ENCODE measurements at regions not wholly inside any gene's neighbourhood (a gene's known extent, or its start where the extent isn't known, plus 50 kb on each side); places are given as distances from the start of the nearest gene placed in this dataset.
"Not testable (repeated sequence)": the region's sequence is repeated elsewhere in the genome, so short reads cannot be mapped to it uniquely, and the experiment has no call there.

DNA sequence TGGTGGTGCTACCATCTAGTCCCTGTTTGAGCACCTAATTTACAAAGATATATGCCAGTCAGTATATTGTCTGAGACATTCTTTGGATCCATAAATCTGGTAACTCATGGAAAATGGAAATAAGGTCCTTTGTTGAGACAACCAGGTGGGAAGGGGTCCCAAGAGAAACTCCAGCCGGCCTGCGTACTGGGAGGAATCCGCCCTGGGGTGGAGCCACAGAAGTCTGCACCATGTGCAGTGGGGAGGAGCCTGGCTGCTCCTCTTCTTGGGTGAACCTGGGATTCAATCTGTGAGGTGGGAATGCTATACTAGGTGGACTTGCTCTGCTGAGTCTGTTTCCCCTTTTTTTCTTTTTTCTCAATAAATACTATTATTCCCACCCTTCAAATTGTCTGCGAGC is 339.2 kb upstream of the TNRC6C start:
- Histone ChIP-seq H3K36me3 (ENCODE audit: control insufficient read depth in 1 of 2, insufficient read depth in 2 of 2, low read length in 1 of 2) (no peaks in the 10 kb centered on the region), H3K27ac (ENCODE audit: low read depth in 1 of 2, low read length in 2 of 2) (no peak overlapping the region), H3K27me3 (ENCODE audit: control insufficient read depth in 1 of 2, insufficient read depth in 2 of 2, low read length in 1 of 2) (no peaks in the 10 kb centered on the region), H3K9me3 (ENCODE audit: control insufficient read depth, low read length) (no peaks in the 10 kb centered on the region), H3K4me1 (ENCODE audit: control insufficient read depth in 1 of 2, insufficient read depth in 2 of 2, low read length in 2 of 2) (no peaks in the 10 kb centered on the region), H3K4me3 (ENCODE audit: low read length in 2 of 2) (no peak overlapping the region)
- WGBS, 2 donors = 94 to 95% methylated on average over 4 of the region's 4 CpGs
- no peak for ATAC-seq (ENCODE audit: low FRiP score)
- DNase-seq = peak; percentile 19 to 34
- intact Hi-C loops (cut with DNase I) = no loop called here

DNA sequence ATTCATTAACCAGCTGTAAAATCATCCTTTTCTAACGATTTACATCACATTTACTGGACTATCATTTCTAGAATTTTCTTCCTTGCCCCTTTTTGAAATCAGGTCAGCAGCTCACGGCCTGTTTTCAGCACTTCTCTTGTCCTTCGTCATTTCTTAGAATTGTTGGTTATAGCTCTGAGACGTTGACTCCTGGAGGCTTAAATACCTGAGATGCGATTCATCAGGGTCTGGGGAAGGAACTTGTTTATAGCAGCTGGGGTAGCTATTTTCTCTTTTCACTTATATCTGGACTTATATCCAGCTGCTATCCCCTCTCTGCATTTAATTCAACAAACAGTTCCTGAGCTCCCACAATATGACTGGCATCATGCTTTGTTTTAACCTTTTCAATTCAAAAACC is 338.7 kb upstream of the TNRC6C start:
- DNase-seq = no peak
- H3K36me3 ChIP-seq (ENCODE audit: control insufficient read depth in 1 of 2, insufficient read depth in 2 of 2, low read length in 1 of 2) = no peaks in the 10 kb centered on the region
- no peaks in the 10 kb centered on the region for H3K27me3 ChIP-seq (ENCODE audit: control insufficient read depth in 1 of 2, insufficient read depth in 2 of 2, low read length in 1 of 2)
- H3K9me3 ChIP-seq (ENCODE audit: control insufficient read depth, low read length) = no peaks in the 10 kb centered on the region
- H3K27ac ChIP-seq (ENCODE audit: low read depth in 1 of 2, low read length in 2 of 2) = no peak overlapping the region
- ATAC-seq (ENCODE audit: low FRiP score) = no peak
- intact Hi-C loops (cut with DNase I) = no loop called here
- 48 to 52% methylated on average over 5 of the region's 5 CpGs for WGBS, 2 donors
- no peaks in the 10 kb centered on the region for H3K4me1 ChIP-seq (ENCODE audit: control insufficient read depth in 1 of 2, insufficient read depth in 2 of 2, low read length in 2 of 2)
- H3K4me3 ChIP-seq (ENCODE audit: low read length in 2 of 2) = no peak overlapping the region

- intact Hi-C loops (cut with DNase I) = no loop called here
- no peak overlapping the region for H3K27ac ChIP-seq (ENCODE audit: low read depth in 1 of 2, low read length in 2 of 2)
- no peak overlapping the region for H3K4me3 ChIP-seq (ENCODE audit: low read length in 2 of 2)
- DNase-seq (peak in 1 of 2 donors; percentile 7), ATAC-seq (ENCODE audit: low FRiP score) (no peak)
- no peaks in the 10 kb centered on the region for H3K27me3 ChIP-seq (ENCODE audit: control insufficient read depth in 1 of 2, insufficient read depth in 2 of 2, low read length in 1 of 2)
- H3K36me3 ChIP-seq (ENCODE audit: control insufficient read depth in 1 of 2, insufficient read depth in 2 of 2, low read length in 1 of 2) = no peaks in the 10 kb centered on the region
- no peaks in the 10 kb centered on the region for H3K4me1 ChIP-seq (ENCODE audit: control insufficient read depth in 1 of 2, insufficient read depth in 2 of 2, low read length in 2 of 2)
- H3K9me3 ChIP-seq (ENCODE audit: control insufficient read depth, low read length) = no peaks in the 10 kb centered on the region
- WGBS, 2 donors = 88 to 92% methylated on average over 5 of the region's 5 CpGs
These were observed 338.2 kb upstream of the TNRC6C start for GRCh38 chr17:77620282-77620681.

GRCh38 chr17:77622084-77622483 is 336.4 kb upstream of the TNRC6C start:
- H3K4me3 ChIP-seq (ENCODE audit: low read length in 2 of 2); H3K27me3 ChIP-seq (ENCODE audit: control insufficient read depth in 1 of 2, insufficient read depth in 2 of 2, low read length in 1 of 2); intact Hi-C loops (cut with DNase I); H3K4me1 ChIP-seq (ENCODE audit: control insufficient read depth in 1 of 2, insufficient read depth in 2 of 2, low read length in 2 of 2); H3K27ac ChIP-seq (ENCODE audit: low read depth in 1 of 2, low read length in 2 of 2); H3K36me3 ChIP-seq (ENCODE audit: control insufficient read depth in 1 of 2, insufficient read depth in 2 of 2, low read length in 1 of 2); H3K9me3 ChIP-seq (ENCODE audit: control insufficient read depth, low read length); ATAC-seq (ENCODE audit: low FRiP score): not testable (repeated sequence)
- 96 to 98% methylated on average over 6 of the region's 6 CpGs for WGBS, 2 donors
- DNase-seq = peak; percentile 12 to 14

GRCh38 chr17:77622647-77623046 is 335.9 kb upstream of the TNRC6C start:
- no peak overlapping the region for H3K4me3 ChIP-seq (ENCODE audit: low read length in 2 of 2)
- no peak overlapping the region for H3K27ac ChIP-seq (ENCODE audit: low read depth in 1 of 2, low read length in 2 of 2)
- H3K4me1 ChIP-seq (ENCODE audit: control insufficient read depth in 1 of 2, insufficient read depth in 2 of 2, low read length in 2 of 2) = no peaks in the 10 kb centered on the region
- 65 to 68% methylated on average over 4 of the region's 4 CpGs for WGBS, 2 donors
- no peaks in the 10 kb centered on the region for H3K36me3 ChIP-seq (ENCODE audit: control insufficient read depth in 1 of 2, insufficient read depth in 2 of 2, low read length in 1 of 2)
- H3K27me3 ChIP-seq (ENCODE audit: control insufficient read depth in 1 of 2, insufficient read depth in 2 of 2, low read length in 1 of 2) = no peaks in the 10 kb centered on the region
- DNase-seq (no peak), ATAC-seq (ENCODE audit: low FRiP score) (no peak)
- no peaks in the 10 kb centered on the region for H3K9me3 ChIP-seq (ENCODE audit: control insufficient read depth, low read length)
- intact Hi-C loops (cut with DNase I) = no loop called here

- H3K27me3 ChIP-seq (ENCODE audit: control insufficient read depth in 1 of 2, insufficient read depth in 2 of 2, low read length in 1 of 2); intact Hi-C loops (cut with DNase I); H3K9me3 ChIP-seq (ENCODE audit: control insufficient read depth, low read length); H3K4me3 ChIP-seq (ENCODE audit: low read length in 2 of 2); H3K4me1 ChIP-seq (ENCODE audit: control insufficient read depth in 1 of 2, insufficient read depth in 2 of 2, low read length in 2 of 2); H3K27ac ChIP-seq (ENCODE audit: low read depth in 1 of 2, low read length in 2 of 2); ATAC-seq (ENCODE audit: low FRiP score); H3K36me3 ChIP-seq (ENCODE audit: control insufficient read depth in 1 of 2, insufficient read depth in 2 of 2, low read length in 1 of 2): not testable (repeated sequence)
- WGBS, 2 donors = 97% methylated on average over 10 of the region's 10 CpGs
- DNase-seq = peak; percentile 19
These were observed 335.2 kb upstream of the TNRC6C start for GRCh38 chr17:77623321-77623720.

DNA sequence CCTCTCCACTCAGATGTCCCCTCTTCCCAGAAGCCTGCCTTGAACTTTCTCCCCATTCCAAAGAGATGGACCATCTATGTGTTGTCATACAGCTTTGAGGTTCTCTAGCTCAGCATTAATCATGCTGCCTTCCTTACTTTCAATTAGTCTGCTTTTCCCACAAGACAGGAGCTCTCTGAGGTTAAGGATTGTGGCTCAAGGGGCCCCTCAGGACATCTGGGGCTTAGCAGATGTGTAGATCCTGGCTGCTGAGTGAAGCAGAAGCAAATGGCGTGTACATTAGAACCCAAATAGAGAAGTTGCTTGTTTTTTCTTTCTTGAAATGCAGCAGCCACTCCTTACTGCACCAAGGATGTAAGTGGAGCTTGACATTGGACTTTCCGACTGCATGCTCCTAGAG is 330.5 kb upstream of the TNRC6C start:
- no peaks in the 10 kb centered on the region for H3K36me3 ChIP-seq (ENCODE audit: control insufficient read depth in 1 of 2, insufficient read depth in 2 of 2, low read length in 1 of 2)
- no peaks in the 10 kb centered on the region for H3K4me1 ChIP-seq (ENCODE audit: control insufficient read depth in 1 of 2, insufficient read depth in 2 of 2, low read length in 2 of 2)
- no peaks in the 10 kb centered on the region for H3K27me3 ChIP-seq (ENCODE audit: control insufficient read depth in 1 of 2, insufficient read depth in 2 of 2, low read length in 1 of 2)
- ATAC-seq (ENCODE audit: low FRiP score) (no peak), DNase-seq (peak in 1 of 2 donors; percentile 4)
- no peak overlapping the region for H3K27ac ChIP-seq (ENCODE audit: low read depth in 1 of 2, low read length in 2 of 2)
- H3K9me3 ChIP-seq (ENCODE audit: control insufficient read depth, low read length) = peaks cover 3% of the 10 kb centered on the region
- no peak overlapping the region for H3K4me3 ChIP-seq (ENCODE audit: low read length in 2 of 2)
- 93 to 94% methylated on average over 2 of the region's 2 CpGs for WGBS, 2 donors
- intact Hi-C loops (cut with DNase I) = no loop called here

DNA sequence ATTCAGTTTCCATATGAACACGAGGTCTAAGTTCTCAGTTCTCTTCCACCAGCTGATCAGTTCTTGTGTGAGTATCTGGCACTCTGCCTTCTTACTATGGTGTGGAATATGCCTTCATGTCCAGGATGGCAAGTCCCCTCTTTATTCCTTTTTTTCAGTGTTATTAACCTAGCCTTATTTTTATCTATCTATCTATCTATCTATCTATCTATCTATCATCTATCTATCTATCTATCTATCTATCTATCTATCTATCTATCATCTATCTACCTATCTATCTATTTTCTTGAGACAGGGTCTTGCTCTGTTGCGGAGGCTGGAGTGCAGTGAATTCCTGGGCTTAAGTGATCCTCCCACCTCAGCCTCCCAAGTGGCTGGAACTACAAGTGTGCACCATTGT is 329.2 kb upstream of the TNRC6C start:
- H3K9me3 ChIP-seq (ENCODE audit: control insufficient read depth, low read length); H3K36me3 ChIP-seq (ENCODE audit: control insufficient read depth in 1 of 2, insufficient read depth in 2 of 2, low read length in 1 of 2); intact Hi-C loops (cut with DNase I); DNase-seq; ATAC-seq (ENCODE audit: low FRiP score); H3K27me3 ChIP-seq (ENCODE audit: control insufficient read depth in 1 of 2, insufficient read depth in 2 of 2, low read length in 1 of 2); H3K27ac ChIP-seq (ENCODE audit: low read depth in 1 of 2, low read length in 2 of 2); H3K4me3 ChIP-seq (ENCODE audit: low read length in 2 of 2); H3K4me1 ChIP-seq (ENCODE audit: control insufficient read depth in 1 of 2, insufficient read depth in 2 of 2, low read length in 2 of 2): not testable (repeated sequence)
- whole genome bisulfite sequencing, 2 donors = 87% methylated on average over 2 of the region's 2 CpGs

GRCh38 chr17:77631307-77631706 is 327.2 kb upstream of the TNRC6C start:
- Histone ChIP-seq H3K36me3 (ENCODE audit: control insufficient read depth in 1 of 2, insufficient read depth in 2 of 2, low read length in 1 of 2) (no peaks in the 10 kb centered on the region), H3K4me1 (ENCODE audit: control insufficient read depth in 1 of 2, insufficient read depth in 2 of 2, low read length in 2 of 2) (no peaks in the 10 kb centered on the region), H3K9me3 (ENCODE audit: control insufficient read depth, low read length) (peaks cover 3% of the 10 kb centered on the region), H3K27ac (ENCODE audit: low read depth in 1 of 2, low read length in 2 of 2) (no peak overlapping the region), H3K27me3 (ENCODE audit: control insufficient read depth in 1 of 2, insufficient read depth in 2 of 2, low read length in 1 of 2) (no peaks in the 10 kb centered on the region), H3K4me3 (ENCODE audit: low read length in 2 of 2) (no peak overlapping the region)
- ATAC-seq (ENCODE audit: low FRiP score) (no peak), DNase-seq (peak in 1 of 2 donors; percentile 58)
- intact Hi-C loops (cut with DNase I) = no loop called here
- 96% methylated on average over 9 of the region's 9 CpGs for WGBS, 2 donors
